ENCODE measurements at regions not wholly inside any gene's neighbourhood (a gene's known extent, or its start where the extent isn't known, plus 50 kb on each side); places are given as distances from the start of the nearest gene placed in this dataset.

DNA sequence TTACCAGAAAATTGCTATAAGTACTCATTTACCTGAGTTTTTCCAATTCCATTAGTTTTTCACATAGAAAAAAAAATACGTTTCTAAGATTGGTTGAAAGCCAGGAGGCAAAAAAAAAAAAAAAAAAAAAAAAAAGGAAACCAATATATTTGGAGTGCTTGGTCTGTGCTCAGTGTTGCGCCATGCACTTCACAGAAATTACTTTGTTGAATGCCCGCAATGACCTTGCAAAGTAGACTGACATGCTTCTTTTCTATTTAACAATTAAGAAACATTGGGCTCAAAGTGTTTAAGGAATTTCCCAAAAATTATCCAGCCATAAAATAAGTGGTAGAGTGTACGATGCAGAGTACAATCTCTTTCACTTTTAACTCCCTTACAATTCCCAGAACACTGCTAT, 65.2 kb upstream of the PAPPA start:
- DNase-seq (ENCODE audit: low read depth), result no peak
- no peak overlapping the region for H3K4me3 ChIP-seq (ENCODE audit: low read depth, low read length)

DNA sequence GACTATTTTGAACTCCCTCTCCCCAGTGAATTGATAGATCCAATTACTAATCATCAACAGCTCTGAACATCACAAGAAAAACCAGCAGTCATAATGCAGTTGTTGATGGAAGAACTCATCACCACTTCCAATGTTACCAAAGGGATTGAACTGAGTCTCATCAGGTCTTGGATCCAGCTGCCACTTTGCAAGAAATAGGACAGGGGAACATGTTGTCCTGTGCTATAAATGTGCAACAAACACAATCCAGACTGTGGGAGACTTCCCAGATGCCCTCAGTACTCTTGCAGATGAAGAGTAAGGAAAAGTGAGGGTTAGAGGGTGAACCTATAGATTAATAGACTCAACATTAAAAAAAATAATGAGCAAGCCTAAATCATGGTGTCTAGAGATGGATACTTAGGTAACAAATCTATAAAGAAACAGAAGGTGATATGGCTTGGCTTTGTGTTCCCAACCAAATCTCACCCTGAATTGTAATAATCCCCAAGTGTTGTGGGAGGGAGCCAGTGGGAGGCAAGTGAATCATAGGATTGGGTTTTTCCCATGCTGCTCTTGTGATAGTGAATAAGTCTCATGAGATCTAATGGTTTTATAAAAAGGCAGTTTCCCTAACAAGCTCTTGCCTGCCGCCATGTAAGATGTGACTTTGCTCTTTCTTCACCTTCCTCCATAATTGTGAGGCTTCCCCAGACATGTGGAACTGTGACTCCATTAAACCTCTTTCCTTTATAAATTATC, 63.4 kb upstream of the PAPPA start:
- H3K4me3 ChIP-seq (ENCODE audit: low read depth, low read length), result no peak overlapping the region
- DNase-seq (ENCODE audit: low read depth), result no peak

DNA sequence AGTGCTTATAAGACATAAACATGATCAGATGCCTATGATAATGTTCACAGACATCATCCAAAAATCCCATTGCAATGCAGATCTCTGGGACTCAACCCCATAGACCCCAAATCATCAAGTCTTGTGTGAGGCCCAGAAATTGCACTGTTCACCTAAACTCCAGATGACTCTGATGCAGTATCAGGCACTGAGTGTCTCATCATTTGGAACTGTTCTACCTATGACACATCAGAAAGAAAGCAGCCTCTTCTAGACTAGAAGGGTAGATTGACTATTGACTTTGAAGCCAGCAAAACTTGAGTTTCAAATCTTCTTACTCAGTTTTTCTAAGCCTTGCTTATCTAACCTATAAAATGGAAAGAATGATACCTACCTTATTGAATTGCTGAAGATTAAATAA, 58.7 kb upstream of the PAPPA start:
- DNase-seq (ENCODE audit: low read depth), result no peak
- H3K4me3 ChIP-seq (ENCODE audit: low read depth, low read length), result no peak overlapping the region

DNA sequence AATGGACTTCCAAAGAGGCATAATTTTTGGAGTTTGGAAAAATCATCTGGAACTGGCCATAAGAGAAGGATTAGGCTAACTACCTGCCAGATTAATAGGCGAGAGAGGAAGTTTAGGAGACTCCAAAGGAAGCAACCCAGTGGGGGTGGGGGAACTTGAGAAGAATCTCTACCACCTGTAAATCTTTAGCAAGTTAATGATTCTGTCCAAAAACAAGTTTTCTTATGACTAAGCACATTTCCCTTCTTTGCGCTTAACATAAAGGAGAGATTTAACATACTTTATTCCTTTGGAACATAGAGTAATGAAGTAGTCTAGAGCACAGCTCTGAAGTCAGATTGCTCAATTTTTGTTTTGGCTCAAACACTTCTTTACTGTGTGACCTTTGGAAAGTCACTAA, 58.2 kb upstream of the PAPPA start:
- H3K4me3 ChIP-seq (ENCODE audit: low read depth, low read length), result no peak overlapping the region
- DNase-seq (ENCODE audit: low read depth), result no peak

DNA sequence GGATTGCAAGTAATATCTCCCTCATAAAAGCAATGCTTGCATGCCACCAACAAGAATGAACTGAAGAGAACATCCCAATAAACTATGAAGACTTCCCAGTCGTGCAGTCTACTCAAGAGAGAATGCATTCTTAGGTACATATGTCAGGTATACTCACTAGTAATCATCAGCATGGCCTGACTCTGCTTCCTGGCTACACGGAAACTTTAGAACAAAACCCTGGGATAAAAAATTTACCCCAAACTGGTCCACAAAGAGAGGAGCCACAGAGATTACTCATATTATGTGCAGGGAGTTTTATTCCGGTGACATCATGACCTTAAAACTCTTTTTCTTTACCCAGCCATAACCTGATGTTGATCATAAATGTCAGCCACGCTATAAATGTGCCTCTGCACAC, 57.5 kb upstream of the PAPPA start:
- no peak overlapping the region for H3K4me3 ChIP-seq (ENCODE audit: low read depth, low read length)
- no peak for DNase-seq (ENCODE audit: low read depth)

DNA sequence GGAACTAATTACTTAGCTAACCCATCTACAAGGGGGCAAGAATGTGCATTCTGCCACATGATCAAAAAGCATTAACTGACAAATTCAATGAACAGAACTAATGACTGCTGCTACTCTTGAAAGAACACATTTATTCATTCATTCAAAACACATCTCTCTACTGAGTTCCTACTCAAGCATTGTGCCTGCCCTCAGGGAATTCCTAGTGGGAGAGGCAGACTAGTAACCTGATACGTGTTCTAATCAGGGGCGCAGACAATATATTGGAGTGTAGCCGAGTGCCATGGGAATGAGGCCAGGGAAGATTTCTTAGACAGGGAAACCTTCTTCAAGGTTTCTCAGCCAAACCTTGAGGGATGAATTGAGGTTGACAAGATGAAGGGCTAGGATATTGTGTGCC, 56.7 kb upstream of the PAPPA start:
- no peak overlapping the region for H3K4me3 ChIP-seq (ENCODE audit: low read depth, low read length)
- DNase-seq (ENCODE audit: low read depth), result no peak

DNA sequence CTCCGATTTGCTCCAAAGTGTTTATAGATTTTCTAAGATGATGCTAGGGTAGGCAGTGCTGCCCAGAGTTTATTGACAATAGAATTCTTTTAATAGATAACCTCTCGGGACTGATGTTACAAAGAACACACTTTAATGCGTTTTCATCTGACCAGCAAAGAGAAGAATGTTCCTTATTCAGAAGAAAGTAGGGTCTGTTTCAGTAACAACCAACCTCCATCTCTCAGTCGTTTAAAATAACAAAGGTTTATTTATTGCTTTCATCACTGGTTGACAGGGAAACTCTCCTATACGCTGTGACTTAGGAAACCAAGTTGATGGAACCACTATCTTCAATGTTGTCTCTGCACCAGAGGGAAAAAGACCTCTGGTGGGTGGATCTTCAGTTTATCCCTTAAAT, 55.1 kb upstream of the PAPPA start:
- H3K4me3 ChIP-seq (ENCODE audit: low read depth, low read length), result no peak overlapping the region
- no peak for DNase-seq (ENCODE audit: low read depth)

DNA sequence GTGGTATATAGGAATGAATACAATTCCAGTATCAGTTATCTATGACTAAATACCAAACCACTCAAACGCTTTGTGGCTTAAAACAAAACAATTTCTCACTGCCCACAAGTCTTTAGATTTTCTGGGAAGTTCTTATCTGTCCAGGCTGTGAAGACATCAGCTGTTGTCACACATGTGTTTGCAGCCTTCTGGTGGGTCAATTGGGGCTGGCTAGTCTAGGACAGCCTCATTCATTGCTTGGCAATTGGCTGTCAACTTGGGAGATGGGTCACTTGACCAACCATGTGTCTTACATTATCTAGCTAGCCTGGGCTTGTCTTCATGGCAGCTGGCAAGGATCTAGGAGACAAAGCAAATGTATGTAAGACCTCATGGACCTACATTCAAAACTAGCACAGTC, 53.8 kb upstream of the PAPPA start:
- H3K4me3 ChIP-seq (ENCODE audit: low read depth, low read length), result no peak overlapping the region
- DNase-seq (ENCODE audit: low read depth), result no peak

DNA sequence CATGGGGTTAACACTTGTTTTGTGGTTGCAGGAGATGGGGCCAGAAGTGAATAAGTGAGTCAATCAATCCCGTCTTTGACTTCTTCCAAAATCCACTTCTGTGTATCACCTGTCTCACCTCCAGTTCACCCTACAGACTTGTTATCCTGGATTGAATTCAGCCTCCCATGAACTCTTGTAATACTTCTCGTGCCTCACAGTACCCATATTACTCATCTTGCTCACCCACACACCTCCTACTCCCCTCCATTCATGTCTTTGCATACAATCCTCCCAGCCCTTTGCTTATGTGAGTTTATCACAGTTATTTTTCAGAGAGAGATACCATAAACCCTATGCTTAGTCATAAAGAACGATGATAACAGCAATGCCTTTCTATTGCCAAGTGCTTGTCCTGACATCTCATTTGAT, 52.9 kb upstream of the PAPPA start:
- peak; percentile 54 for DNase-seq (ENCODE audit: low read depth)
- no peak overlapping the region for H3K4me3 ChIP-seq (ENCODE audit: low read depth, low read length)

DNA sequence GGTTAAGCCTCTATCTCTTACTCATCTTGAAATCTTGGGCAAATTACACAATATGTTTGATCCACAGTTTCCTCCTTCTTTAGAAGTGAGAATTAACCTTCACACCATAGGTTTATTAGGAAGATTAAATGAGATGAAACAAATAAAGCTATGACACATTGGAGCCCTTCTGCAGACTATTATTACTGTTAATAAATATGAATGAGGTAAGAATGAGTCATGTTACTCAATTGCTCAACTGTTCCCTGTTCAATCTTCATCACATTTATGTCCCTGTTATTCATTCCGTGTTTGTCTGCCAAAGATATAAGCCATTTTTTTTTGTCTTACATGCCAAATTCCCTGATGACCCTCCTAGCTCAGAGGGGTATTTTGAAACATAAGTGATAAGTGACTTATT, 52.1 kb upstream of the PAPPA start:
- DNase-seq (ENCODE audit: low read depth), result peak; percentile 90
- no peak overlapping the region for H3K4me3 ChIP-seq (ENCODE audit: low read depth, low read length)

DNA sequence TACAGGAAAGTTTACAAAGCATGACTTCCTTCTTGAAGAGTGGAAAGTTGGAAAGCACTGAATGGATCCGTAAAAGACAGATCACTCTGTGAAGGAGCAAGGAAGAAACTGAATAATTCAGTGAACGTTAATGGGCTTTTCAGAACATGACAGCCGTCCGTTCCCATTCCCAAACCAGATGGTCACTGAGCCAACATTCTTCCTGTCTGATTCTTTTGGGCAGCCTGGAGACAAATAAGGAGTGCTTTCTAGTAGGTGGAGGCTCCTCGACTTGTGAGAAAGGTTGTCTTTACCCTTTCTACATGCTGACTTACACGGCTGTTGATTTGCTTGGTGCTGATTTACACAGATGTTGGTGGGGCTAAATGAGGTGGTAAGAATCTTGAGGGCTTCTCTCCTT, 51.0 kb upstream of the PAPPA start:
- DNase-seq (ENCODE audit: low read depth), result no peak

More for the DNA sequence above, 51.0 kb upstream of the PAPPA start:
- no peak overlapping the region for H3K4me3 ChIP-seq (ENCODE audit: low read depth, low read length)

Data from skeletal muscle cell (primary cell).